A549 (cell line): ENCODE measurements at regions not wholly inside any gene's neighbourhood (a gene's known extent, or its start where the extent isn't known, plus 50 kb on each side); places are given as distances from the start of the nearest gene placed in this dataset.

Experiments used
- ATAC-seq, 2 experiments: fragments of 200-7000 bp in 1 of 2; fragments of >200 bp in 1 of 2; cut with Nextera tagmentation in 1 of 2; cut with Tn5 transposase in 1 of 2; 3 replicates each; pipeline versions ENCODE4 v1.8.0 to v1.9.1; 2018 to 2020; ENCODE audit warnings: mild to moderate bottlenecking in 1 of 2, moderate library complexity in 1 of 2
- CTCF ChIA-PET: fragments of 300-600 bp; sonication (Branson Sonifier 250); formaldehyde crosslinking; extraction: SDS; loops from one replicate; lab custom pipeline; 2021; ENCODE audit warnings: antibody characterized with exemption, inconsistent platforms; lab: Yijun Ruan, JAX
- POLR2A ChIA-PET: fragments of 350-600 bp; formaldehyde crosslinking; extraction: SDS; loops from one replicate; lab custom pipeline; 2021; ENCODE audit warnings: antibody characterized with exemption, inconsistent platforms; lab: Yijun Ruan, JAX
- DNase-seq, 2 experiments: peaks; one replicate each; pipeline versions ENCODE4 v3.0.0 to v3.0.0-alpha.2; 2011 to 2016; ENCODE audit warnings: low read depth in 1 of 2, low spot score in 1 of 2
- FAIRE-seq: peaks from 2 replicates; lab custom pipeline; 2011; peaks lifted over from hg19 to GRCh38; lab: Jason Lieb, UNC
- H3K27ac ChIP-seq, 2 experiments: fragments of >200 bp; sonication (Bioruptor Twin); formaldehyde crosslinking; 3 replicates each; pipeline ENCODE4 v1.5.1; 2016 to 2017
- H3K4me1 ChIP-seq: fragments of >200 bp; sonication (Bioruptor Twin); formaldehyde crosslinking; 3 replicates; pipeline ENCODE4 v1.6.1; 2016
- H3K4me2 ChIP-seq: fragments of >200 bp; sonication (Bioruptor Twin); formaldehyde crosslinking; 3 replicates; pipeline ENCODE4 v1.6.1; 2016
- H3K4me3 ChIP-seq: fragments of >200 bp; sonication (Bioruptor Twin); formaldehyde crosslinking; 3 replicates; pipeline ENCODE4 v1.5.1; 2016
- H3K9me3 ChIP-seq: fragments of >200 bp; sonication (Bioruptor Twin); formaldehyde crosslinking; 3 replicates; pipeline ENCODE4 v1.6.1; 2016
- CBX2 ChIP-seq: fragments of 200-600 bp; sonication (generic); IDR thresholded peaks from 2 replicates; pipeline ENCODE4 v1.6.1; 2016; ENCODE audit warnings: low read depth, mild to moderate bottlenecking, borderline replicate concordance
- CEBPB ChIP-seq, 2 experiments: fragments of >200 bp in 1 of 2; sonication (Bioruptor Twin) in 1 of 2; formaldehyde crosslinking in 1 of 2; IDR thresholded peaks; 2 replicates each; pipeline ENCODE4 v1.6.1; 2012 to 2016
- CHD4 ChIP-seq: fragments of 200-600 bp; sonication (generic); IDR thresholded peaks from 2 replicates; pipeline ENCODE4 v1.6.1; 2016; ENCODE audit warnings: antibody characterized with exemption, mild to moderate bottlenecking, borderline replicate concordance
- EHMT2 ChIP-seq: fragments of 200-600 bp; sonication (generic); IDR thresholded peaks from 2 replicates; pipeline ENCODE4 v1.6.1; 2016; ENCODE audit warnings: antibody characterized with exemption, low read depth, mild to moderate bottlenecking, moderate library complexity
- EP300 ChIP-seq, 2 experiments: fragments of >200 bp; sonication (Bioruptor Twin); formaldehyde crosslinking; IDR thresholded peaks; 2 replicates in 1 of 2; 3 replicates in 1 of 2; pipeline ENCODE4 v1.6.1; 2016 to 2017
- FOSB ChIP-seq: fragments of 250-450 bp; sonication (Bioruptor Pico); IDR thresholded peaks from 2 replicates; pipeline ENCODE4 v1.5.0; 2020; ENCODE audit warnings: mild to moderate bottlenecking, moderate library complexity
- FOXS1 ChIP-seq: fragments of 250-450 bp; sonication (Bioruptor Pico); IDR thresholded peaks from 2 replicates; pipeline ENCODE4 v1.5.0; 2020; ENCODE audit warnings: mild to moderate bottlenecking, moderate library complexity
- HMGXB4 ChIP-seq: fragments of 250-450 bp; sonication (Bioruptor Pico); IDR thresholded peaks from 2 replicates; pipeline ENCODE4 v1.5.0; 2021; ENCODE audit warnings: mild to moderate bottlenecking, moderate library complexity, borderline replicate concordance
- HOXA7 ChIP-seq: fragments of 250-450 bp; sonication (Bioruptor Pico); IDR thresholded peaks from 2 replicates; pipeline ENCODE4 v1.5.0; 2020; ENCODE audit warnings: mild to moderate bottlenecking, moderate library complexity
- HOXB13 ChIP-seq: fragments of 250-450 bp; sonication (Bioruptor Pico); IDR thresholded peaks from 2 replicates; pipeline ENCODE4 v1.5.0; 2020; ENCODE audit warnings: low read depth, mild to moderate bottlenecking, moderate library complexity
- JUN ChIP-seq, 2 experiments: fragments of >200 bp; sonication (Bioruptor Twin); formaldehyde crosslinking; IDR thresholded peaks; 2 replicates in 1 of 2; 3 replicates in 1 of 2; pipeline ENCODE4 v1.6.1; 2016 to 2017
- KDM1A ChIP-seq: fragments of 200-600 bp; sonication (generic); IDR thresholded peaks from 2 replicates; pipeline ENCODE4 v1.6.1; 2016; ENCODE audit warnings: low read depth, mild to moderate bottlenecking
- KDM5A ChIP-seq: fragments of 200-600 bp; sonication (generic); IDR thresholded peaks from 2 replicates; pipeline ENCODE4 v1.6.1; 2016; ENCODE audit warnings: antibody characterized with exemption, mild to moderate bottlenecking
- MAFK ChIP-seq: fragments of 450-650 bp; IDR thresholded peaks from 2 replicates; pipeline ENCODE4 v1.6.1; 2014; ENCODE audit not compliant: partially characterized antibody
- MAZ ChIP-seq: fragments of 150-350 bp; IDR thresholded peaks from 2 replicates; pipeline ENCODE4 v1.6.1; 2014; ENCODE audit warnings: antibody characterized with exemption, low read depth, low read length, borderline replicate concordance
- MYC ChIP-seq: IDR thresholded peaks from 2 replicates; pipeline ENCODE4 v1.6.1; 2012; ENCODE audit warnings: mild to moderate bottlenecking, inconsistent platforms, low read length, improper control_type of control experiment, borderline replicate concordance
- NPAS2 ChIP-seq: fragments of 250-450 bp; sonication (Bioruptor Pico); IDR thresholded peaks from 2 replicates; pipeline ENCODE4 v1.8.0; 2022; ENCODE audit warnings: mild to moderate bottlenecking, moderate library complexity, borderline replicate concordance
- NR3C1 ChIP-seq: fragments of >200 bp; sonication (Bioruptor Twin); formaldehyde crosslinking; IDR thresholded peaks from 3 replicates; pipeline ENCODE4 v1.6.1; 2017
- POLR2A ChIP-seq: IDR thresholded peaks from 2 replicates; pipeline ENCODE4 v1.6.1; 2012; ENCODE audit warnings: mild to moderate bottlenecking, low read length
- POLR2AphosphoS2 ChIP-seq: conservative IDR thresholded peaks from 2 replicates; pipeline ENCODE4 v1.6.1; 2012; ENCODE audit warnings: low read length, improper control_type of control experiment, inconsistent platforms
- RAD21 ChIP-seq, 2 experiments: fragments of >200 bp in 1 of 2; sonication (Bioruptor Twin) in 1 of 2; formaldehyde crosslinking in 1 of 2; IDR thresholded peaks in 1 of 2; conservative IDR thresholded peaks in 1 of 2; 2 replicates in 1 of 2; 3 replicates in 1 of 2; pipeline ENCODE4 v1.6.1; 2012 to 2018; ENCODE audit warnings: inconsistent platforms in 1 of 2
- RARB ChIP-seq: fragments of 250-450 bp; sonication (Bioruptor Pico); IDR thresholded peaks from 2 replicates; pipeline ENCODE4 v1.8.0; 2021; ENCODE audit warnings: mild to moderate bottlenecking, moderate library complexity
- RFX5 ChIP-seq: fragments of 450-650 bp; IDR thresholded peaks from 2 replicates; pipeline ENCODE4 v1.7.1; 2014; ENCODE audit warnings: antibody characterized with exemption, mild to moderate bottlenecking, moderate library complexity
- SMC3 ChIP-seq: fragments of >200 bp; sonication (Bioruptor Twin); formaldehyde crosslinking; IDR thresholded peaks from 3 replicates; pipeline ENCODE4 v1.6.1; 2018; ENCODE audit warnings: inconsistent platforms
- SREBF2 ChIP-seq: fragments of 450-650 bp; IDR thresholded peaks from 2 replicates; pipeline ENCODE4 v1.6.1; 2014; ENCODE audit warnings: mild to moderate bottlenecking, moderate library complexity
- USF2 ChIP-seq: fragments of 450-650 bp; IDR thresholded peaks from 2 replicates; pipeline ENCODE4 v1.6.1; 2014; ENCODE audit warnings: antibody characterized with exemption
- ZFP36 ChIP-seq: fragments of 450-650 bp; IDR thresholded peaks from 2 replicates; pipeline ENCODE4 v1.6.1; 2014; ENCODE audit warnings: borderline replicate concordance; ENCODE audit not compliant: partially characterized antibody
- ZNF302 ChIP-seq: fragments of 250-450 bp; sonication (Bioruptor Pico); IDR thresholded peaks from 2 replicates; pipeline ENCODE4 v1.9.0; 2021; ENCODE audit warnings: inconsistent platforms, mild to moderate bottlenecking, moderate library complexity
- WGBS: methylation state at CpG from one replicate; pipeline ENCODE4 v1.1.6; 2017; ENCODE audit errors: missing lambda C conversion rate; 5-methylcytosine and 5-hydroxymethylcytosine counted together
- TF ChIP-seq, protein P1 (sequence below): fragments of >200 bp; sonication (Bioruptor Twin); formaldehyde crosslinking; IDR thresholded peaks from 2 replicates; pipeline ENCODE4 v1.6.1; 2016

DNA sequence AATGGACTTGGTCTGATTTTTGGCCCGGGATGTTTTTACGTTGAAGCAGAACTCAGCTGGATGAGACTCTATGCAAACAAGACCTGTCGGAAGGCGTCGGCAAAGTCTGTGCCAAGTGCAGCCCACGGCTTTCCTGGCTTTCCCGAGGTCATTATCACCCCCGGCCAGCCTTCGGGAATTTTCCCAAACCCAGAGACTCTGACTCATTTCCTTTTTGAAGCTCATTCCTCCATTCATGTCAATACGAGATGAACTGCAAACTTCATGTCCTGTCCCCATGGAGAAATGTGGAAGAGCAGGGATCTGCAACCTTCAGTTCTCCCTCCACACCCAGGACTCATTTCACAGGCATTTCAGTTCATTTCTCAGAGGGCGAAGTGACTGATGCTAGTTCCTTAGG is 95.3 kb downstream of the IRX2 start:
- FAIRE-seq = no peak
- CTCF ChIA-PET = no interaction called here

DNA sequence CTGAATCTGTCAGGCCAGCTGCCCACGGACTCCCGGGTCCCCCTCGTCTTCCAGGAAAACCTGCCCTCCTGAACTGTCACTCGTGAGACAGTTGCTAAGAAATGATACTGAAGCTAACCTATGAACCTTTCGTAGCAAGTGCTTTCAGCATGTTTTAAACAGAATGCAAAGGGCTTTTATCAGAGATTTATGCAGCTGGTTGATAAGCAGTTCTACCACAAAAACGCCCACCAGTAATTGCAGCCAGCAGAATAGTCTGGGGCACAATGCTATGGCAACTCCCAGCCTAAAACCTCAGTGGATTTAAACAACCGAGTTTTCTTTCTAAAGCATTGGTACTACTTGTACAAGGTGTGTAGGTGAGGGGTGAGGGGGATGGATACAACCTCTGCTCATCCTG is 97.5 kb downstream of the IRX2 start:
- TF ChIP-seq KDM1A (no peak), HOXA7 (no peak), RARB (CRISPR knock-in tag) (no peak), MYC (no peak), RFX5 (no peak), ZNF302 (no peak), FOXS1 (CRISPR knock-in tag) (no peak), EP300 (IDR thresholded peaks at IDR 0.05) (no peak), HOXB13 (no peak), RAD21 (conservative IDR thresholded peaks at IDR 0.05 in 1 of 2, IDR thresholded peaks at IDR 0.05 in 1 of 2) (no peak), MAZ (no peak), NPAS2 (no peak), SMC3 (no peak), CBX2 (no peak)
- Histone ChIP-seq H3K4me3 (no peak overlapping the region), H3K4me2 (no peak overlapping the region), H3K27ac (no peak overlapping the region), H3K9me3 (no peaks in the 10 kb centered on the region), H3K4me1 (no peaks in the 10 kb centered on the region)
- ATAC-seq = no peak
- WGBS = 0% methylated on average over 6 of the region's 7 CpGs
- POLR2A ChIA-PET = no interaction called here
- CTCF ChIA-PET = no interaction called here
- no peak for DNase-seq
- FAIRE-seq = no peak

More for the DNA sequence above, 95.3 kb downstream of the IRX2 start:
- POLR2A ChIA-PET = no interaction called here
- ATAC-seq (no peak), DNase-seq (no peak)
- TF ChIP-seq ZFP36 = no peak
- no peak for TF ChIP-seq CEBPB (IDR thresholded peaks at IDR 0.05)
- no peak for TF ChIP-seq CBX2
- no peak for TF ChIP-seq HOXB13
- TF ChIP-seq RARB (CRISPR knock-in tag) = no peak
- TF ChIP-seq POLR2A = no peak
- TF ChIP-seq EHMT2 = no peak
- TF ChIP-seq POLR2AphosphoS2 = no peak
- no peak for TF ChIP-seq RAD21 (conservative IDR thresholded peaks at IDR 0.05 in 1 of 2, IDR thresholded peaks at IDR 0.05 in 1 of 2)
- TF ChIP-seq CHD4 = no peak
- no peak for TF ChIP-seq SREBF2
- TF ChIP-seq KDM5A = no peak
- TF ChIP-seq HMGXB4 = no peak
- TF ChIP-seq NR3C1 = no peak
- TF ChIP-seq, protein P1, sequence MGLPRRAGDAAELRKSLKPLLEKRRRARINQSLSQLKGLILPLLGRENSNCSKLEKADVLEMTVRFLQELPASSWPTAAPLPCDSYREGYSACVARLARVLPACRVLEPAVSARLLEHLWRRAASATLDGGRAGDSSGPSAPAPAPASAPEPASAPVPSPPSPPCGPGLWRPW = no peak
- no peak for TF ChIP-seq USF2
- no peak for TF ChIP-seq MAFK
- TF ChIP-seq FOSB = no peak
- no peak for TF ChIP-seq JUN (IDR thresholded peaks at IDR 0.05)
- TF ChIP-seq NPAS2 = no peak
- Histone ChIP-seq H3K4me1 (no peaks in the 10 kb centered on the region), H3K4me3 (no peak overlapping the region), H3K4me2 (no peak overlapping the region), H3K27ac (no peak overlapping the region), H3K9me3 (no peaks in the 10 kb centered on the region)
- WGBS = 21% methylated on average over 11 of the region's 11 CpGs
